ENCODE measurements at regions not wholly inside any gene's neighbourhood (a gene's known extent, or its start where the extent isn't known, plus 50 kb on each side); places are given as distances from the start of the nearest gene placed in this dataset.

DNA sequence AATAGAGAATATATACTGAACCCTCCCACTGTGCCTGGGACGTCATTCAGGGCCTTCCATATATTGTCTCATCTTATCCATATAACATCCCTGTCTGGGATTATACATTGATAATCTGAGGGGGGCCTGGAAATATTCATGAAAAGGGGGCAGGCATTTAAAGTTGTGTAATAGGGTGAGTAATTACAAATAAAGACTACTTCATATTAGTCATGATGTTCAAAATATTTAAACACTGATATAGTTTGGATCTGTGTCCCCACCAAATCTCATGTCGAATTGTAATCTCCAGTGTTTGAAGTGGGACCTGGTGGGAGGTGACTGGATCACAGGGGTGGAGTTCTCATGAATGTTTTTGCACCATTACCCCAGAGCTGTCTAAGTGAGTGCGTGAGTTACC is 97.8 kb downstream of the AQP9 start:
- DNase-seq: no peak

DNA sequence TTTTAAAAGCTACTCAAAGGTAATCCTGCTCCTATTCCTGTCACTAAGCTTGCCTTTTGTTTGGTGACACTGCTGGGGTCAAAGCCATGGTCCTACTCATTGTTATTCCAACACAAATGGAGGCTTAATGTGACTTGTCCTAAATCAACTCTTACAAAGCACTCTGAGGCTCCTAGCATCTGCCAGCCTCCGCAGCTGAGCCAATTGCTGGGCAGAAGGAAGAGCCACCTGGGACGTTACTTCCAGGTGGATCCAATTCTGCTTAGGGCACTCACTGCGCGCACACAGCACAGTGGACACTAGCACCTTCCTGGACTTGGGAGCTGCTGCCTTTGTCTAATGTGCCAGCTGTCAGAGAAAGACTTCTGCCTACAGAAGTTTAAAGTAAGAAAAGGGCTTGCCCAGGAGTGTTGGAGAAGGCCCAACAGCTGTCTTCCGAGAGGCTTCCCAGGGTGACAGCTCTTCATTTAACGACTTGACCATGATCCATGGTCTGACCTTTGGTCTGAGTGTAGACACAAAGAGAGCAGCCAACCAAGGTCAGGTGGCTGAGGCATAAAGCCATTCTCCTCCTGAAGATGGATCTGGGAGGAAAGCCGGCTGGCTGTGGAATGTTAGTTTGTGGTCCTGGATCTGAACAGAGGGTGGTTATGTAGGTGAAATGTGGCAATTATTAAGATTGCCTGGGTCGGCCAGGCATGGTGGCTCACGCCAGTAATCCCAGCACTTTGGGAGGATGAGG is 102.2 kb downstream of the AQP9 start:
- no peak for DNase-seq

- no peak for DNase-seq
These were observed 103.7 kb downstream of the AQP9 start for GRCh38 chr15:58241872-58242271.

DNA sequence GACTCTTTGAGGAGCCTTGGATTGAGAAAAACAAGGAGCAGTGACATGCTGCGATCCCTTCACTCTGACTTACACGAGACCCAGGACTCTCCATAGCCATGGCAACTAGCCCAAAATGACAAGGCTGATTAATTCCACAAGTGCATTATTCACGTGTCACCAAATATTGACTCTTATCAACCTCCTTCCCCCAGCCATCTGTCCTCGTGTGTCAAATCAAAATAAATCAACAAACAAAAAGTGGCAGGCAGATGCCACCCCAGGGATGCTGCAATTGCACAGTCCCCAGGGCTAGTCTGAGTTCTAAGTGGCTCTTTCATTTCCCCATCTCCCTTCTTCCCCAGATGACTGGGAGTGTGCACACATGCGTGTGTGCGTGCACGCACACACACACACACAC is 104.9 kb downstream of the AQP9 start:
- DNase-seq: no peak

DNA sequence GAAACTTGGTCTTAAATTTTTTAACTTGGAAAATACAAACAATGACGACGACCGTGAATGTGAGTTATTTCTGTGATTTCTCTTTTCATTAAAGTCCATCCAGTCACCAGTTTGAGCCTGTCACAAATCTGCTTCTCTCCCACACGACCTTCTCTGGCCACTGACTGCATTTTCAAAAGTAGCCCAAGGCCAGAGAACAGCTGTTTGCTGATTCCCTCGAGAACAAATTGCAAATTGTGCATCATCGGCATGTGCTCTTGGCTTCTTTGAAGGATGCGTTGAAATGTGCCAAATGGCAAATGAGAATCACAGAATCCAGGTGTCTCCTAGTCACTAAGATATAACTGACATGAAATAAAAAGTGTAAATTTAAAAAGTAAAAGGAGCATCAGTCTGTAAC is 106.4 kb downstream of the AQP9 start:
- DNase-seq: no peak

DNA sequence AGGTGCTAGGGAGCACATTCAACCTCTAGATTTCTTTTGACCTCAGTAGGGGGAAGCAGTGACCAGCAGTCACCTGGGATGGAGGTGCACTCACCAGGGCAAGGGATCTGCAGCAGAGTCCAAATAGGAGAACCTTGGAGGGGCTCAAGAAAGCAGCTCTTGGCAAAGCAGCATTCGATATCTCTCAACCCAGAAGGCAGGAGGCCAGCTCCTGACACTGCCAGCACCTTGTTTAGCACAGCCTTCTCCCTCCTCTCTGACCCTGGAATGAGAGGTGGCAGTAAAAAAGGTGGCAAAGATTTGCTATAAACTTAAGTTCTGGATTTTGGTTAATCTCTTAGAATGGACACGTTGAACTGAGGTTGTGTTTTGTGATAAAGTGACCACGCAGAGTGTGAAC is 107.9 kb downstream of the AQP9 start:
- DNase-seq: no peak

DNA sequence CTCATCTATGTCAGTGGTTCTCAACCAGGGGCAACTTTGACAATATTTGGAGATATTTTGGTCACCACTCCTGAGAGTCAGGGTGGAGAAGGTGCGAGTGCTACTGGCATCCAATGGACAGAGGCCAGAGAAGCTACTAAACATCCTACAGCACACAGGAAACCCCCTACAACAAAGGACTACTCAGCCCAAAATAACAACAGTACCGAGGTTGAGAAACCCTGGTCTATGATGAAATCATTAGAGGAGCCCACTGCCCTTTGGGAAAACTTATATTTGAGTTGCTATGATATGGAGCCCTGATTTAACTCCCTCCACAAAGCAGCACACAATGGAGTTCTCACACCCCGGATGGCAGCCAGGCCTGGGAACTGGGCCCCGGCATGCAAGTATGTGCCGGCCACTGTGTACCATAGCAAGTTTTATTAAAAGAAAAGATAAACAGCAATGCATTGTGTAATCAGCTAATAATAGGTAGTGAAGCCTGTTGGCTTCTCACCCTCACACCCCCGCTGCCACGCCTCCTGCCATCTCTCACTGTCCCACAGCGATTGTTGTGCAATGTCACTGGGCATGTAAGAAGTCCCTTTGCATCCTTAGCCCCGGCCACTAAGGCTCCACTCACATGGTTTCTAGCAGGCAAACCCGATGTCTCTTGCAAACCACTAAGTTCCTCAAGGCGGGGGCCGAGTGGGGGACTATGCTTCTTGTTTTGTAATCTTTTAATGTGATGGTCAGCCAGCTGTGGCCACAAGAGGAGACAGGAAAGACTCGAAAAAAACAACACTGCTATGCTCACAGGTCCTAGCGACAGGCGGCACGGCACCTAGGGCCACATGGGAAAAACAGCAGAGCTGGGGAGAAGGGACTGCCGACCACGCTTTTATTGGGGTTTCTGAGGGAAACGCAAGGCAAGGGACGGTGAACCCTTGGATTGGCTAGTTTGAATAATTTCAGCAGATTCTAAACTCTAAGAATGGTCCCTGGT is 110.0 kb downstream of the AQP9 start:
- no peak for DNase-seq

- no peak for DNase-seq
These were observed 111.6 kb downstream of the AQP9 start for GRCh38 chr15:58249646-58250312.

GRCh38 chr15:58252586-58253323 is 114.6 kb downstream of the AQP9 start:
- no peak for DNase-seq

DNA sequence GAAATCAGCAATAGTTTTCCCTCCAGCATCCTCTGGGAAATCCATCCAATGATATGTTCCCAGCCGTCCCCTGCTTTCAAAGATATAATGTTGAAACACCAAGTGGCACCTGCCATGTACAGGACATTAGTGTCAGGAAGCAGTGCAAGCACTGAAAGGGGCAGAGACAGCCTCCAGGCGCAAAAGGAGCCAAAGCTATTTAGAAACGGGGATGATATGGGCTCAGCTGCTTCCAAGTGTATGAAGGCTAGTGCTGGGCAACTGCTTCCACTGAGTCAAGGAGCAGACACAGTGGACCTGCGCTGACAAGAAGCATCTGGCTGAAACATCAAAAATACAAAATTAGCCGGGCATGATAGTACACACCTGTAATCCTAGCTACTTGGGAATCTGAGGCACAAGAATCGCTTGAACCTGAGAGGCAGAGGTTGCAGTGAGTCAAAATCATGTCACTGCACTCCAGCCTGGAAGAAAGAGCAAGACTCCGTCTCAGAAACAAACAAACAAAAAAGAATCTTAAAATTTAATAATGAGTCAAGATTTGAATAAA is 119.7 kb downstream of the AQP9 start:
- no peak for DNase-seq

DNA sequence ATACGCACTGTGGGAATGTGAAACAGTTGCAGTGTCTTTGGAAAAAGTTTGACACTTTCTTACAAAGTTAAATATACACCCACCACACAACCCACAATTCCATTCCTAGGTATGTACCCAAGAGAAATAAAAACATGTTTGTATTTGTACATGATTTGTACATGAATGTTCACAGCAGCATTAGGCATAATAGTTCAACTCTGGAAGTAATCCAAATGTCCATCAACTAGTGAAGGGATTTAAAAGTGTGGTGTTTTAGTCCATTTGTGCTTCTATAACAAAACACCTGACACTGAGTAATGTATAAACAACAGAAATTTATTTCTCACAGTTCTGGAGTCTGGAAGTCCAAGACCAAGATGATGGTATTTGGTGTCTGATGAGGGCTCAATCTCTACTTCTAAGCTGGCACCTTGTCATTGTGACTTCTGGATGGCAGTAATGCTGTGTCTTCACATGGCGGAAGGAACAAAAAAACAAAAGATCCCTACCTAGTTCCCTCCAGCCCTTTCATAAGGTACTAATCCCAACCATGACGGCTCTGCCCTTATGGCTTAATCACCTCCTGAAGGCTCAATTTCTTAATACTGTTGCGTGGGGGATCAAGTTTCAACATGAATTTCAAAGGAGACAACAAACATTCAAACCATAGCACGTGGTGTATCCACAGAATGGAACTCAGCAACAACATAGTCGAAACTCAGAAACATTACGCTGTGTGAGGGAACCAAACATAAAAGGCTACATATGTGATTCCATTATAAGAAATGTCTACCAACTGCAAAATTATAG is 120.5 kb downstream of the AQP9 start:
- no peak for DNase-seq

- DNase-seq: no peak
These were observed 122.1 kb downstream of the AQP9 start for GRCh38 chr15:58260205-58260724.

DNA sequence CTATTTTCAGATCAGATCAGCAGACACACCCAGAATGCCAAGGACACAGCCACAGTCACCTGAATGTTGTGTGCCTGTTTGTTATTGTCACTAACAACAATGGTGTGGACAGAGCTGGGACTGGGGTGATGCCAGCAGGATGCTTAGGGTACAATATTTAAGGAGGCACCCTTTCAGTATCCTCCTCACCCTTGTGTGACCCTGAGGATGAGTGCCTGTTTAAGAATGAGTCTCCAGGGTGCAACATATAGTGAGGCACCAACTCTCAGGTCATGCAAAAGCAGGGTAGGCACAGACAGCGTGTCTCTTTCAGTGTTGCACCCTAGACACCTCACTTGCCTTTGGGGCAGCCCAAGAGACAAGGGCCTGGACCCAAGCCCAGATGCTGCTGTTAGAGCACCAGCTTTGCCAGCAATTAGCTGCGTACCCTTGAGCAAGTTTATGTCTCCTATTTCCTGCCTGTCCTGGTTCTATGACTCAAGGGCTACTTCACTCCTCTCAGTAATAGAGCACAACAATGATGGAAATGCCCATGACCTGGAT is 122.6 kb downstream of the AQP9 start:
- no peak for DNase-seq

- no peak for DNase-seq
These were observed 123.2 kb downstream of the AQP9 start for GRCh38 chr15:58261368-58261767.

- no peak for DNase-seq
These were observed 126.1 kb downstream of the AQP9 start for GRCh38 chr15:58264053-58264971.

GRCh38 chr15:58267051-58267450 is 128.9 kb downstream of the AQP9 start:
- no peak for DNase-seq

- no peak for DNase-seq
These were observed 130.6 kb downstream of the AQP9 start for GRCh38 chr15:58268746-58269267.

- no peak for DNase-seq
These were observed 131.6 kb downstream of the AQP9 start for GRCh38 chr15:58269455-58270414.
